Liver (tissue), 8 donors: ENCODE measurements at regions not wholly inside any gene's neighbourhood (a gene's known extent, or its start where the extent isn't known, plus 50 kb on each side); places are given as distances from the start of the nearest gene placed in this dataset.

ENCODE experiments used
- DNase-seq: peaks from one replicate; pipeline ENCODE4 v3.0.0-alpha.2; 2017; ENCODE audit warnings: low spot score
- H3K27ac ChIP-seq, 2 donors: one replicate each; pipeline ENCODE4 v1.7.0; 2013; ENCODE audit warnings: inconsistent platforms in 2 of 2, low read length in 2 of 2, control low read depth in 1 of 2, low read depth in 1 of 2, mild to moderate bottlenecking in 1 of 2
- H3K27me3 ChIP-seq, 4 donors: one replicate each; pipeline versions ENCODE4 v1.6.1 to v1.7.0; 2013; ENCODE audit warnings: low read length in 3 of 4, inconsistent platforms in 1 of 4, mild to moderate bottlenecking in 1 of 4, moderate library complexity in 1 of 4; ENCODE audit not compliant: control insufficient read depth in 4 of 4, insufficient read depth in 4 of 4
- H3K36me3 ChIP-seq, 4 donors: one replicate each; pipeline versions ENCODE4 v1.6.1 to v1.7.0; 2013; ENCODE audit warnings: low read length in 3 of 4, mild to moderate bottlenecking in 3 of 4, low read depth in 1 of 4, moderate library complexity in 1 of 4; ENCODE audit not compliant: control insufficient read depth in 4 of 4, insufficient read depth in 3 of 4
- H3K4me1 ChIP-seq, 4 donors: one replicate each; pipeline versions ENCODE4 v1.6.1 to v1.7.0; 2013; ENCODE audit warnings: low read length in 3 of 4, mild to moderate bottlenecking in 3 of 4, moderate library complexity in 1 of 4; ENCODE audit not compliant: control insufficient read depth in 4 of 4, insufficient read depth in 4 of 4
- H3K4me3 ChIP-seq, 3 donors: one replicate each; pipeline versions ENCODE4 v1.6.1 to v1.7.0; 2013; ENCODE audit warnings: low read length in 3 of 3, control low read depth in 1 of 3, low read depth in 1 of 3, mild to moderate bottlenecking in 1 of 3
- H3K9ac ChIP-seq, 2 donors: one replicate each; pipeline ENCODE4 v1.7.0; 2013; ENCODE audit warnings: low read length in 2 of 2, mild to moderate bottlenecking in 2 of 2, moderate library complexity in 2 of 2, control low read depth in 1 of 2, low read depth in 1 of 2
- H3K9me3 ChIP-seq, 4 donors: one replicate each; pipeline versions ENCODE4 v1.6.1 to v1.7.0; 2013; ENCODE audit warnings: low read length in 3 of 4; ENCODE audit not compliant: control insufficient read depth in 4 of 4
- EGR1 ChIP-seq, 2 donors: IDR thresholded peaks; 2 replicates each; pipeline ENCODE4 v1.6.1; 2016 to 2018; ENCODE audit warnings: antibody characterized with exemption in 2 of 2, low read depth in 2 of 2
- FOXA1 ChIP-seq: IDR thresholded peaks from 2 replicates; pipeline ENCODE4 v1.6.1; 2016; ENCODE audit warnings: antibody characterized with exemption
- FOXA2 ChIP-seq: IDR thresholded peaks from 2 replicates; pipeline ENCODE4 v1.6.1; 2016; ENCODE audit warnings: antibody characterized with exemption
- HNF4A ChIP-seq, 2 donors: conservative IDR thresholded peaks; 2 replicates each; pipeline ENCODE4 v1.6.1; 2016; ENCODE audit warnings: antibody characterized with exemption in 2 of 2, mild to moderate bottlenecking in 2 of 2
- HNF4G ChIP-seq: IDR thresholded peaks from 2 replicates; pipeline ENCODE4 v1.6.1; 2016; ENCODE audit warnings: antibody characterized with exemption
- JUND ChIP-seq, 2 donors: IDR thresholded peaks; 2 replicates each; pipeline ENCODE4 v1.6.1; 2016; ENCODE audit warnings: antibody characterized with exemption in 2 of 2
- NR2F2 ChIP-seq: IDR thresholded peaks from 2 replicates; pipeline ENCODE4 v1.6.1; 2016; ENCODE audit warnings: antibody characterized with exemption
- RXRA ChIP-seq, 2 donors: IDR thresholded peaks; 2 replicates each; pipeline ENCODE4 v1.6.1; 2017 to 2018; ENCODE audit warnings: antibody characterized with exemption in 2 of 2, mild to moderate bottlenecking in 1 of 2
- SP1 ChIP-seq: IDR thresholded peaks from 2 replicates; pipeline ENCODE4 v1.6.1; 2018; ENCODE audit warnings: antibody characterized with exemption, mild to moderate bottlenecking
- TAF1 ChIP-seq: conservative IDR thresholded peaks from 2 replicates; pipeline ENCODE4 v1.6.1; 2016; ENCODE audit warnings: antibody characterized with exemption, mild to moderate bottlenecking
- YY1 ChIP-seq: IDR thresholded peaks from 2 replicates; pipeline ENCODE4 v1.6.1; 2016; ENCODE audit warnings: antibody characterized with exemption, mild to moderate bottlenecking
- ZBTB33 ChIP-seq: IDR thresholded peaks from 2 replicates; pipeline ENCODE4 v1.6.1; 2016; ENCODE audit warnings: antibody characterized with exemption
- WGBS: extraction: QIAGEN DNeasy Blood & Tissue Kit; methylation state at CpG from one replicate; pipeline ENCODE4 v1.1.7; 2013; 5-methylcytosine and 5-hydroxymethylcytosine counted together
- TF ChIP-seq, protein P1 (sequence below): IDR thresholded peaks from 2 replicates; pipeline ENCODE4 v1.6.1; 2016; ENCODE audit warnings: antibody characterized with exemption
- TF ChIP-seq, protein P2 (sequence below): fragments of 150-350 bp; IDR thresholded peaks from 2 replicates; pipeline ENCODE4 v1.5.1; 2017; ENCODE audit warnings: improper control_type of control experiment, low read depth, low read length; ENCODE audit not compliant: missing input control
- TF ChIP-seq, protein P3 (sequence below): IDR thresholded peaks from 2 replicates; pipeline ENCODE4 v1.6.1; 2016; ENCODE audit warnings: antibody characterized with exemption
- TF ChIP-seq, protein P4 (sequence below): IDR thresholded peaks from 2 replicates; pipeline ENCODE4 v1.6.1; 2016; ENCODE audit warnings: antibody characterized with exemption, mild to moderate bottlenecking
- donor health status: healthy.
- donor health status: healthy.
- donor health status: healthy.
- donor health status: healthy.
- donor health status: healthy.

- H3K36me3 ChIP-seq = no peaks in the 10 kb centered on the region
- DNase-seq = no peak
- WGBS = 78% methylated on average over 1 of the region's 1 CpG
Observed at GRCh38 chr5:108578791-108579190, 168.9 kb upstream of the FER start.

GRCh38 chr5:108567429-108567828 lies 180.3 kb upstream of the FER start:
- Histone ChIP-seq H3K9ac (no peak overlapping the region), H3K4me3 (no peak overlapping the region), H3K9me3 (no peaks in the 10 kb centered on the region), H3K27ac (no peak overlapping the region), H3K4me1 (no peaks in the 10 kb centered on the region), H3K36me3 (no peaks in the 10 kb centered on the region), H3K27me3 (peaks cover 0 to 5% (median 0%) of the 10 kb centered on the region in 4 donors)
- DNase-seq = no peak
- TF ChIP-seq, protein P1, sequence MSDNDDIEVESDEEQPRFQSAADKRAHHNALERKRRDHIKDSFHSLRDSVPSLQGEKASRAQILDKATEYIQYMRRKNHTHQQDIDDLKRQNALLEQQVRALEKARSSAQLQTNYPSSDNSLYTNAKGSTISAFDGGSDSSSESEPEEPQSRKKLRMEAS = no peak
- TF ChIP-seq FOXA2 (no peak), HNF4G (no peak), FOXA1 (no peak), TAF1 (no peak)
- 83% methylated on average over 9 of the region's 9 CpGs for WGBS

More at GRCh38 chr5:108578791-108579190, 168.9 kb upstream of the FER start:
- Histone ChIP-seq H3K27me3 (peaks cover 0 to 5% (median 0%) of the 10 kb centered on the region in 4 donors), H3K9me3 (no peaks in the 10 kb centered on the region), H3K4me1 (no peaks in the 10 kb centered on the region), H3K4me3 (no peak overlapping the region), H3K27ac (no peak overlapping the region), H3K9ac (no peak overlapping the region)
- TF ChIP-seq HNF4A (conservative IDR thresholded peaks at IDR 0.05) (no peak), FOXA1 (no peak)

DNA sequence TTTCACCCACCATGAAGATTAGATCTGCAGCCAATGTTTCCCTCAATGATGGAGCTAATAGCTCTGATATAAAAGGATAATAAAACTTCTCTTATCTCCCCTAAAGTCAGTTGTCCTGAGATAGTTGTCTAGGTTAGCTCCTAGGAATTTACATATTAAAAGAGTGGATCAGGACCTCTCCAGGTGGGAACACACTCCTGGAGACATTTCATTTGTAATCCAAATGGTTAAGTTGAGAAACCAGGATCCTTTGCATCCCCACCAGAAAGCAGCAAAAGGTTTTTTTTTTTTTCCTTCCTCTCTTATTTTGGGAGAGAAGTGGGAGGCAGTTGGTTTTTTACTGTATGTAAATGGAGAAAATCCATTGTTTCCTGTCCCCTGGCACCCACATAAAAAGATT lies 182.5 kb upstream of the FBXL17 start:
- no peak for DNase-seq
- H3K4me1 ChIP-seq = no peaks in the 10 kb centered on the region
- peaks cover 0 to 5% (median 0%) of the 10 kb centered on the region in 4 donors for H3K27me3 ChIP-seq
- no peak overlapping the region for H3K4me3 ChIP-seq
- no peaks in the 10 kb centered on the region for H3K9me3 ChIP-seq
- no peak overlapping the region for H3K9ac ChIP-seq
- TF ChIP-seq, protein P2, sequence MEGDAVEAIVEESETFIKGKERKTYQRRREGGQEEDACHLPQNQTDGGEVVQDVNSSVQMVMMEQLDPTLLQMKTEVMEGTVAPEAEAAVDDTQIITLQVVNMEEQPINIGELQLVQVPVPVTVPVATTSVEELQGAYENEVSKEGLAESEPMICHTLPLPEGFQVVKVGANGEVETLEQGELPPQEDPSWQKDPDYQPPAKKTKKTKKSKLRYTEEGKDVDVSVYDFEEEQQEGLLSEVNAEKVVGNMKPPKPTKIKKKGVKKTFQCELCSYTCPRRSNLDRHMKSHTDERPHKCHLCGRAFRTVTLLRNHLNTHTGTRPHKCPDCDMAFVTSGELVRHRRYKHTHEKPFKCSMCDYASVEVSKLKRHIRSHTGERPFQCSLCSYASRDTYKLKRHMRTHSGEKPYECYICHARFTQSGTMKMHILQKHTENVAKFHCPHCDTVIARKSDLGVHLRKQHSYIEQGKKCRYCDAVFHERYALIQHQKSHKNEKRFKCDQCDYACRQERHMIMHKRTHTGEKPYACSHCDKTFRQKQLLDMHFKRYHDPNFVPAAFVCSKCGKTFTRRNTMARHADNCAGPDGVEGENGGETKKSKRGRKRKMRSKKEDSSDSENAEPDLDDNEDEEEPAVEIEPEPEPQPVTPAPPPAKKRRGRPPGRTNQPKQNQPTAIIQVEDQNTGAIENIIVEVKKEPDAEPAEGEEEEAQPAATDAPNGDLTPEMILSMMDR = no peak
- TF ChIP-seq SP1 (no peak), YY1 (no peak), NR2F2 (no peak), RXRA (IDR thresholded peaks at IDR 0.05) (no peak), EGR1 (IDR thresholded peaks at IDR 0.05; ENCODE audit: low read depth in 2 of 2) (no peak), JUND (IDR thresholded peaks at IDR 0.05) (no peak), FOXA1 (no peak), HNF4G (no peak), ZBTB33 (no peak)
- TF ChIP-seq, protein P3, sequence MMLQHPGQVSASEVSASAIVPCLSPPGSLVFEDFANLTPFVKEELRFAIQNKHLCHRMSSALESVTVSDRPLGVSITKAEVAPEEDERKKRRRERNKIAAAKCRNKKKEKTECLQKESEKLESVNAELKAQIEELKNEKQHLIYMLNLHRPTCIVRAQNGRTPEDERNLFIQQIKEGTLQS = no peak
- TF ChIP-seq, protein P4, sequence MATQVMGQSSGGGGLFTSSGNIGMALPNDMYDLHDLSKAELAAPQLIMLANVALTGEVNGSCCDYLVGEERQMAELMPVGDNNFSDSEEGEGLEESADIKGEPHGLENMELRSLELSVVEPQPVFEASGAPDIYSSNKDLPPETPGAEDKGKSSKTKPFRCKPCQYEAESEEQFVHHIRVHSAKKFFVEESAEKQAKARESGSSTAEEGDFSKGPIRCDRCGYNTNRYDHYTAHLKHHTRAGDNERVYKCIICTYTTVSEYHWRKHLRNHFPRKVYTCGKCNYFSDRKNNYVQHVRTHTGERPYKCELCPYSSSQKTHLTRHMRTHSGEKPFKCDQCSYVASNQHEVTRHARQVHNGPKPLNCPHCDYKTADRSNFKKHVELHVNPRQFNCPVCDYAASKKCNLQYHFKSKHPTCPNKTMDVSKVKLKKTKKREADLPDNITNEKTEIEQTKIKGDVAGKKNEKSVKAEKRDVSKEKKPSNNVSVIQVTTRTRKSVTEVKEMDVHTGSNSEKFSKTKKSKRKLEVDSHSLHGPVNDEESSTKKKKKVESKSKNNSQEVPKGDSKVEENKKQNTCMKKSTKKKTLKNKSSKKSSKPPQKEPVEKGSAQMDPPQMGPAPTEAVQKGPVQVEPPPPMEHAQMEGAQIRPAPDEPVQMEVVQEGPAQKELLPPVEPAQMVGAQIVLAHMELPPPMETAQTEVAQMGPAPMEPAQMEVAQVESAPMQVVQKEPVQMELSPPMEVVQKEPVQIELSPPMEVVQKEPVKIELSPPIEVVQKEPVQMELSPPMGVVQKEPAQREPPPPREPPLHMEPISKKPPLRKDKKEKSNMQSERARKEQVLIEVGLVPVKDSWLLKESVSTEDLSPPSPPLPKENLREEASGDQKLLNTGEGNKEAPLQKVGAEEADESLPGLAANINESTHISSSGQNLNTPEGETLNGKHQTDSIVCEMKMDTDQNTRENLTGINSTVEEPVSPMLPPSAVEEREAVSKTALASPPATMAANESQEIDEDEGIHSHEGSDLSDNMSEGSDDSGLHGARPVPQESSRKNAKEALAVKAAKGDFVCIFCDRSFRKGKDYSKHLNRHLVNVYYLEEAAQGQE = no peak
- TF ChIP-seq, protein P1 = no peak
- no peak overlapping the region for H3K27ac ChIP-seq
- H3K36me3 ChIP-seq = no peaks in the 10 kb centered on the region
